Neural progenitor cell (in vitro differentiated cells): ENCODE measurements at regions not wholly inside any gene's neighbourhood (a gene's known extent, or its start where the extent isn't known, plus 50 kb on each side); places are given as distances from the start of the nearest gene placed in this dataset.

Source experiments
- DNase-seq: peaks from one replicate; pipeline ENCODE4 v3.0.0-alpha.2; 2016; ENCODE audit warnings: low spot score
- H2AFZ ChIP-seq: fragments of 200-600 bp; sonication (generic); replicated peaks from 2 replicates; pipeline ENCODE4 v1.6.1; 2016; ENCODE audit warnings: antibody characterized with exemption
- H3F3A ChIP-seq: fragments of 200-600 bp; sonication (generic); 2 replicates; pipeline ENCODE4 v1.6.1; 2016; ENCODE audit warnings: antibody characterized with exemption, low read depth
- H3K27ac ChIP-seq: fragments of 200-600 bp; sonication (generic); 2 replicates; pipeline ENCODE4 v1.5.1; 2016; ENCODE audit warnings: mild to moderate bottlenecking
- H3K27me3 ChIP-seq: fragments of 200-600 bp; sonication (generic); 2 replicates; pipeline ENCODE4 v1.6.1; 2016; ENCODE audit warnings: mild to moderate bottlenecking, moderate library complexity
- H3K36me3 ChIP-seq: fragments of 200-600 bp; sonication (generic); 2 replicates; pipeline ENCODE4 v1.5.1; 2016
- H3K4me1 ChIP-seq: fragments of 200-600 bp; sonication (generic); 2 replicates; pipeline ENCODE4 v1.6.1; 2016; ENCODE audit warnings: mixed run types
- H3K4me2 ChIP-seq: fragments of 200-600 bp; sonication (generic); 2 replicates; pipeline ENCODE4 v1.6.1; 2016
- H3K4me3 ChIP-seq: fragments of 200-600 bp; sonication (generic); 2 replicates; pipeline ENCODE4 v1.5.1; 2016
- H3K79me2 ChIP-seq: fragments of 200-600 bp; sonication (generic); 2 replicates; pipeline ENCODE4 v1.6.1; 2016; ENCODE audit warnings: low read depth
- H3K9ac ChIP-seq: fragments of 200-600 bp; sonication (generic); 2 replicates; pipeline ENCODE4 v1.6.1; 2016
- H3K9me3 ChIP-seq: fragments of 200-600 bp; sonication (generic); 2 replicates; pipeline ENCODE4 v1.5.1; 2016; ENCODE audit warnings: low read depth
- H4K20me1 ChIP-seq: fragments of 200-600 bp; sonication (generic); 2 replicates; pipeline ENCODE4 v1.6.1; 2016; ENCODE audit warnings: low read depth
- H3K27ac Mint-ChIP-seq: 3 replicates; pipeline ENCODE4 v1.8.0; 2021; ENCODE audit warnings: mixed read lengths
- H3K27me3 Mint-ChIP-seq: 2 replicates; pipeline ENCODE4 v1.8.0; 2022; ENCODE audit warnings: low read depth, mild to moderate bottlenecking, inconsistent platforms, moderate library complexity, mixed read lengths; ENCODE audit not compliant: insufficient read depth
- H3K36me3 Mint-ChIP-seq: 3 replicates; pipeline ENCODE4 v1.8.0; 2021; ENCODE audit warnings: mixed read lengths
- H3K4me1 Mint-ChIP-seq: 3 replicates; pipeline ENCODE4 v1.8.0; 2021; ENCODE audit warnings: mixed read lengths
- H3K4me3 Mint-ChIP-seq: 3 replicates; pipeline ENCODE4 v1.8.0; 2021; ENCODE audit warnings: mild to moderate bottlenecking, moderate library complexity, mixed read lengths
- H3K9me3 Mint-ChIP-seq: 3 replicates; pipeline ENCODE4 v1.8.0; 2020; ENCODE audit warnings: mixed read lengths
- CTCF ChIP-seq: fragments of 200-600 bp; sonication (generic); IDR thresholded peaks from 2 replicates; pipeline ENCODE4 v1.5.1; 2017; ENCODE audit warnings: antibody characterized with exemption, mild to moderate bottlenecking
- EZH2 ChIP-seq: fragments of 200-600 bp; sonication (generic); IDR thresholded peaks from 2 replicates; pipeline ENCODE4 v1.6.1; 2017; ENCODE audit warnings: antibody characterized with exemption, mild to moderate bottlenecking, moderate library complexity
- EZH2phosphoT487 ChIP-seq: fragments of 200-600 bp; sonication (generic); IDR thresholded peaks from 2 replicates; pipeline ENCODE4 v1.6.1; 2017; ENCODE audit warnings: antibody characterized with exemption

GRCh38 chr17:79454826-79455225 is 156.0 kb downstream of the RBFOX3 start:
- Histone ChIP-seq H3K9me3 (no peaks in the 10 kb centered on the region), H3K27ac (no peak overlapping the region), H3F3A (no peaks in the 10 kb centered on the region), H4K20me1 (no peaks in the 10 kb centered on the region), H3K4me3 (no peak overlapping the region), H2AFZ (no peak overlapping the region), H3K36me3 (no peaks in the 10 kb centered on the region), H3K79me2 (no peaks in the 10 kb centered on the region), H3K9ac (no peak overlapping the region), H3K4me1 (no peaks in the 10 kb centered on the region), H3K27me3 (no peaks in the 10 kb centered on the region), H3K4me2 (no peak overlapping the region)
- Mint-ChIP-seq H3K27ac (peak overlapping the region; percentile 43), H3K27me3 (peaks cover 5% of the 10 kb centered on the region), H3K4me3 (no peak overlapping the region), H3K4me1 (peaks cover 3% of the 10 kb centered on the region), H3K36me3 (no peaks in the 10 kb centered on the region), H3K9me3 (no peaks in the 10 kb centered on the region)
- DNase-seq, result no peak
- TF ChIP-seq CTCF, result no peak
- TF ChIP-seq EZH2, result no peak
- no peak for TF ChIP-seq EZH2phosphoT487

- no peak overlapping the region for H3K4me3 ChIP-seq
- TF ChIP-seq CTCF (no peak), EZH2 (no peak), EZH2phosphoT487 (no peak)
- H3K36me3 Mint-ChIP-seq, result no peaks in the 10 kb centered on the region
- H3K9me3 Mint-ChIP-seq, result no peaks in the 10 kb centered on the region
- H3K27me3 ChIP-seq, result no peaks in the 10 kb centered on the region
- H3F3A ChIP-seq, result no peaks in the 10 kb centered on the region
- peaks cover 5% of the 10 kb centered on the region for H3K27me3 Mint-ChIP-seq
- H3K9ac ChIP-seq, result no peak overlapping the region
- no peak overlapping the region for H3K4me3 Mint-ChIP-seq
- H3K4me2 ChIP-seq, result no peak overlapping the region
- no peaks in the 10 kb centered on the region for H3K4me1 ChIP-seq
- H3K27ac ChIP-seq, result no peak overlapping the region
- H3K36me3 ChIP-seq, result no peaks in the 10 kb centered on the region
- DNase-seq, result no peak
- H3K27ac Mint-ChIP-seq, result peak overlapping the region; percentile 59
- H4K20me1 ChIP-seq, result no peaks in the 10 kb centered on the region
- no peaks in the 10 kb centered on the region for H3K9me3 ChIP-seq
- no peaks in the 10 kb centered on the region for H3K4me1 Mint-ChIP-seq
- no peaks in the 10 kb centered on the region for H3K79me2 ChIP-seq
- H2AFZ ChIP-seq, result no peak overlapping the region
Measured at GRCh38 chr17:79453481-79453880, 157.4 kb downstream of the RBFOX3 start.

GRCh38 chr17:79452706-79453105 is 158.1 kb downstream of the RBFOX3 start:
- no peak overlapping the region for H3K27ac ChIP-seq
- no peak overlapping the region for H2AFZ ChIP-seq
- H4K20me1 ChIP-seq, result no peaks in the 10 kb centered on the region
- no peaks in the 10 kb centered on the region for H3K4me1 Mint-ChIP-seq
- peaks cover 2% of the 10 kb centered on the region for H3K9me3 Mint-ChIP-seq
- H3K36me3 ChIP-seq, result no peaks in the 10 kb centered on the region
- H3K4me3 Mint-ChIP-seq, result no peak overlapping the region
- H3K27me3 Mint-ChIP-seq, result peaks cover 5% of the 10 kb centered on the region
- peak overlapping the region; percentile 8 for H3K27ac Mint-ChIP-seq
- H3K36me3 Mint-ChIP-seq, result no peaks in the 10 kb centered on the region
- TF ChIP-seq EZH2 (no peak), CTCF (no peak), EZH2phosphoT487 (no peak)
- no peaks in the 10 kb centered on the region for H3K27me3 ChIP-seq
- no peaks in the 10 kb centered on the region for H3F3A ChIP-seq
- no peak overlapping the region for H3K4me2 ChIP-seq
- no peak overlapping the region for H3K9ac ChIP-seq
- H3K79me2 ChIP-seq, result no peaks in the 10 kb centered on the region
- no peaks in the 10 kb centered on the region for H3K9me3 ChIP-seq
- no peaks in the 10 kb centered on the region for H3K4me1 ChIP-seq
- DNase-seq, result no peak
- H3K4me3 ChIP-seq, result no peak overlapping the region

- H3K9me3 Mint-ChIP-seq, result peaks cover 2% of the 10 kb centered on the region
- no peaks in the 10 kb centered on the region for H3K27me3 ChIP-seq
- no peak overlapping the region for H3K4me3 ChIP-seq
- H3K79me2 ChIP-seq, result no peaks in the 10 kb centered on the region
- H3K36me3 ChIP-seq, result no peaks in the 10 kb centered on the region
- TF ChIP-seq EZH2phosphoT487 (no peak), CTCF (no peak), EZH2 (no peak)
- peaks cover 8% of the 10 kb centered on the region for H3K4me1 Mint-ChIP-seq
- DNase-seq, result no peak
- no peaks in the 10 kb centered on the region for H3F3A ChIP-seq
- H3K4me1 ChIP-seq, result no peaks in the 10 kb centered on the region
- no peaks in the 10 kb centered on the region for H3K9me3 ChIP-seq
- H3K4me2 ChIP-seq, result no peak overlapping the region
- no peak overlapping the region for H3K4me3 Mint-ChIP-seq
- H3K27me3 Mint-ChIP-seq, result peaks cover 5% of the 10 kb centered on the region
- no peaks in the 10 kb centered on the region for H3K36me3 Mint-ChIP-seq
- H3K27ac Mint-ChIP-seq, result no peak overlapping the region
- no peak overlapping the region for H2AFZ ChIP-seq
- H3K9ac ChIP-seq, result no peak overlapping the region
- H3K27ac ChIP-seq, result no peak overlapping the region
- H4K20me1 ChIP-seq, result no peaks in the 10 kb centered on the region
Measured at GRCh38 chr17:79451167-79451566, 159.7 kb downstream of the RBFOX3 start.
